NCI-H748 treated with DMSO at 0.1 percent for 48 hours (cell line): ENCODE measurements at regions not wholly inside any gene's neighbourhood (a gene's known extent, or its start where the extent isn't known, plus 50 kb on each side); places are given as distances from the start of the nearest gene placed in this dataset.

ENCODE experiments used
- DNase-seq: peaks from one replicate; lab custom pipeline; 2025; lab: John Stamatoyannopoulos, UW

- DNase-seq: no peak
Observed at GRCh38 chr4:141783770-141784169, 147.4 kb downstream of the IL15 start.

- no peak for DNase-seq
Observed at GRCh38 chr4:141786946-141787345, 150.6 kb downstream of the IL15 start.

- no peak for DNase-seq
Observed at GRCh38 chr4:141788169-141788915, 152.0 kb downstream of the IL15 start.

DNA sequence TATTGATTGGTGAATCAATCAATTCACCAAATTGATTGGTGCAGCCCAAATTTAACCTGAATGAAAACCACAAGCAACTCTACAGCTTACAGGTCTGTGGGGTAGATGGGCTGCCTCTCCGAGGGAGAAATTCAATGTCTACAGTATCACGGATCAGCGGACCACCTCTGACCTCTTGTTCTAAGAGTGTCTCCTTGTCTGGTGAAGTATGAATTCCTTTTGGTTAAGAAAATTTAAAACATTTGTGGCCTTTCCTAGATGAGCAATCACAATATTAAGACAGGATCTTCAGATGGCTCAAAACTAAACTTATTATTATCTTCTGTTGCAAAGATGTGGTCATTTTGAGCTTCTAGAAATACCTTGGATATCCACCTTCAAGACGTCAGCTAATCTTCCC is 153.3 kb downstream of the IL15 start:
- no peak for DNase-seq

- DNase-seq: no peak
Observed at GRCh38 chr4:141792164-141792563, 155.8 kb downstream of the IL15 start.

DNA sequence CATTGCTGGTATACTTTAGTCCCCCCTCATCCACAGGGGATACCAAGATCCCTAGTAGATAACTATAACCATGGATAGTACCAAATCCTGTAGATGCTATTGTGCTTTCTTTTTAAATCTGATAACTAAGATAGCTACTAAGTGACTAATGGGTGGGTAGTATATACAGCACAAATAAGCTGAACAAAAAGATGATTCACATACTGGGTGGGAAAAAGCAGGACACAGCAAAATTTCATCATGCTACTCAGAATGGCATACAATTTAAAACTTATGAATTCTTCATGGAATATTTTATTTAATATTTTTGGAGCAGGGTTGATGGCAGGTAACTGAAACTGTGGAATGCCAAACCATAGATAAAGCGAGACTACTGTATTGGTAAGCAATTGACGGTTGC is 161.6 kb downstream of the IL15 start:
- DNase-seq: no peak

DNA sequence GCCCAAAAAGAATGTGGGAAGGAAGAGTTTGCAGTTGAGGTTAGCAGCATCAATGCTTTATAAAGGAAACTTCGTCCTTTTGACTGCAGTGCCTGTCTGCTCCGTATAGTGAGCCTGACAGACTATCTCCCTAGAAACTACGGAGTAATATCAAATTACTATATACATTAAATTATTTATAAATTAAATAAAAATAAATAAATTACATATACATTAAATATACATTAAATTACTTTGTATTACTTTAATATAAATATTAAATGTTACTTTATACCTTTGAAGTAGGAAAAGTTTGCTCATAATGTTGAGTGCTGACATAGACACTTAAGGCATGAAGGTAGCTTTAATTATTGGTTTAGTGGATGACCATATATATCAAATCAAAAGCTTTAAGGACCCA is 165.2 kb downstream of the IL15 start:
- DNase-seq: no peak

GRCh38 chr4:141802333-141802732 is 165.9 kb downstream of the IL15 start:
- DNase-seq: no peak

GRCh38 chr4:141804836-141805235 is 168.5 kb downstream of the IL15 start:
- no peak for DNase-seq

- no peak for DNase-seq
Observed at GRCh38 chr4:141807103-141807891, 170.9 kb downstream of the IL15 start.

DNA sequence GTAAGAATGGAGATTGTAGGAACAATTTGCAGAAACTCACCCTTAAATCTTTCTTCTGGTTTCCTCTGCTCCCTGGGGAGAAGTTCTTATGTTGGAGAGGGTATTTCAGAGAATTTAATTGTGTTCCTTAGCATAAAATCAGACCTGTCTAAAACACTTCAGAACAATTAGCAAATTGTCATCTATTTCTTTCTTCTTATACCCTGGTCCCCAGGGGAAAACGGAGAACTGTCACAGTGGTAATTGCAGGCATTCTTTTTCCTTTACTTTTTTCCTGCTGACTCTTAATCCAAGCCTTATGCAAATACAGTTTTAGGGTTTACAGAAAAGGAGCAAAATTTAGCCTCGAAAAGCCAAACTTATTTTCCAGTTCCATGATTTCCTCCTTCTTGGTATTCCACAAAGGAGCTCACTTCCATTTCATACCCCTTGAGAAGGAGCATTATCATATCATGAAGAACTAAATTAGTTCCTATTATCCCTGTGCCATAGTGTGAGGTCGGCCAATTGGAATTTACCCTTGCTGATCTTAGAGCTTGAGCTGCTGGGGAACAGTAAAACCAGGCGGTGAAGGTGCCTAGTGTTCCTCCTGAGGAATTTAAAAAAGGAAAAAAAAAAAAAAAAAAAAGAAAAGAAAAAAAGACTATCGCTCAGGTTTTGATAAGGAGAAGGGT is 173.8 kb downstream of the IL15 start:
- DNase-seq: no peak

DNA sequence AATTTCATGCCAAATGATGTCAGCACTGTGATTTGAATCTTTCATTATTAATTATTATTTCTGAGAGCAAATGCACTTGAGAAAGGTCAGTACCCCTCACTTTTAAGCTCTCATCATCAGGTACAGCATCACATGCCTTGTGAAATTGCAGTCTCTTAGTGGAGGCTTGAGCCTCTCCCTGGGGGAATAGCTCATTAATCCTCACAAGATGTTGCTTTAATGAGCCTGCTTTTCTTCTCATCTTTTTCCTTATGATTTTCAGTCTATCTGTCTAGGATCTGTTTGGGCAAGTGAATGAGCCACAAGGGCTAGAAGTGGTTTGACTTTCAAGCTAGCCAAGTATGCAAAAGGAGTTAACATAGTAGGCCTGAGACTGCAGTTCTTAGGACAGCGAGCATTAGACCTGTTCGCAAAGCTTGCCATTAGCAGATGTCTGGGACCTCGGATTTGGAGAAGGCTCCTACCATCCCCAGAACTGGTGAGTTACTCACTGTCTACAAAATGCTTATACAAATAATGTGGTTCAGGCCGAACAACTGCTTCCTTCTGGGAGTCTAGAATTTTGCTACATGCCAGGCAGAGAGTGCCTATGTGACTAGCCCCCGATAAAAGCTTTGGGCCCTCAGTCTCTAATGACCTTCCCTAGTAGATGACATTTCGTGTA is 174.5 kb downstream of the IL15 start:
- no peak for DNase-seq

- DNase-seq: no peak
Observed at GRCh38 chr4:141812158-141812557, 175.8 kb downstream of the IL15 start.

DNA sequence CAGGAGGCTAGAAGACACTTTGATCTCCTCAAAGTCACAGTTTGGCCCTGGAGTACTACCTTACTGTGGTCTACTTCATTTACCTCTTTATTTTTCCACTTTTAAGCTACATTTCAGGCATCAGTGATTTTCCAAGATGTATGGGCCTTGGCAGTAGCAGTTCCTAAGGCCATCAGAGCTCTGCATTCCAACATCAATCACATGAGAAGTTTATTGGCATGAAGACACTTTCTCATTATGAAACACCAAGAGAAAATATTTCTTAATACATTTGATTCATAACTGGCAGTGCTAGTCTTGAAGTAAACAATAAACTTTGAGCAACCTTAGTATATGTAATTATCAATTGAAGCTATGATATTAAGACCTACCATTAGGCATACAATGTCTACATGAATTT is 178.1 kb downstream of the IL15 start:
- no peak for DNase-seq

DNA sequence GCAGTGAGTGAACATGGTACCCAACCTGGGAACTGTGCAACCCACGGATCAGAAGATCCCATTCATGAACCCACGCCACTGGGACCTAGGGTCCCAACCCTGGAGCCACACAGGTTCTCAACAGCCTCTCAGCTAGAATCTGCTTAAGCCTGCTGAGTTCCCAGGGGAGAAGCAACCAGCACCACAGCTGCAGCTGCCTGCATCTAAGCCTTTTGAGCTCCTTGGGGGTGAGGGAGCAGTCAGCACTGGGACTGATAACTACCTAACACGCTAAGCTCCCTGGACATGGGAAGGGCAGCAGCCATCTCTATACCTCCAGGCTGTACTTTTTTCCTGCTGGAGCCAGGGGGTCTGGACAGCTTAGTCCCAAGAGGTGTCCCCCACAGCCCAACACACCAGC is 179.3 kb downstream of the IL15 start:
- DNase-seq: no peak

DNA sequence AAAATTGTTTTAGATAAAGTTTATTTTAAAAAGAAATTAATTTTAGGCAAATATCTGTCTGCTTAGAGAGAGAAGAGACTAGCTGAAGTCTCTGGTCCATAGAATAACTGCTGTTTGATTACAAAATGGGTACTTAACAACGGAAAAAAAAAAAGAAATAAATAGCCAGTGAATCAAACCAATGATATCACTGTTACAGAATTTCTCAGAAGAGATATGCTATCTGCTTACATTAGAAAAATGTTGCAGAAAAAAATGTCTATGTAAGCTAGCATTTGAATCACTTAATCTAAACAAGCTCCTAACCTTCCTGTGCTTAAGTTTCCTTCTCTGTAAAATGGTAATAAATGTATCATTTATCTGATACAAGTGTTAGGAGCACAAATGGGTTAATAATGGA is 189.9 kb downstream of the IL15 start:
- DNase-seq: no peak

GRCh38 chr4:141833209-141833608 is 196.8 kb downstream of the IL15 start:
- DNase-seq: no peak

DNA sequence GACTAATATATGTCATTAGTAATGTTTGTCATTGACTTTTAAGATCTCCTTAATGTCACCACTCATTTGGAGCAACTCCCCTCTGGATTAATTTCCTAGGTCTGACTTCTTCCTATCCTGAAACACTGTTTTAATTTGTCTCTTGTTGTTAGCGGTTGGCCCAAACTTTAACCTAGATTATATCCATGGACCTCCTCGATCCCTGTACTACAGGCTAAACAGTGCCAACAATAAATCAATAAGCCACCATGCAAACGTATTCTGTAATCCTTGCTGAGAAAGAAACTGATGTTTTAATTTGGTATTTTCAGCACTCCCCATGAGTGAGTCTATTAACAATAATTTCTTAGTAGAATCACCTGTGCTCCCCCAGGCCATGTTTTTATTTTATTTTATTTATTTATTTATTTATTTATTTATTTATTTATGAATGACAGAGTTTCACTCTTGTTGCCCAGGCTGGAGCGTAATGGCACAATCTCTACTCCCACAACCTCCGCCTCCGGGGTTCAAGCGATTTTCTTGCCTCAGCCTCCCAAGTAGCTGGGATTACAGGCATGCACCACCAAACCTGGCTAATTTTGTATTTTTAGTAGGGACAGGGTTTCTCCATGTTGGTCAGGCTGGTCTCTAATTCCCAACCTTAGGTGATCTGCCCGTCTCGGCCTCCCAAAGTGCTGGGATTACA is 204.1 kb downstream of the IL15 start:
- DNase-seq: no peak

DNA sequence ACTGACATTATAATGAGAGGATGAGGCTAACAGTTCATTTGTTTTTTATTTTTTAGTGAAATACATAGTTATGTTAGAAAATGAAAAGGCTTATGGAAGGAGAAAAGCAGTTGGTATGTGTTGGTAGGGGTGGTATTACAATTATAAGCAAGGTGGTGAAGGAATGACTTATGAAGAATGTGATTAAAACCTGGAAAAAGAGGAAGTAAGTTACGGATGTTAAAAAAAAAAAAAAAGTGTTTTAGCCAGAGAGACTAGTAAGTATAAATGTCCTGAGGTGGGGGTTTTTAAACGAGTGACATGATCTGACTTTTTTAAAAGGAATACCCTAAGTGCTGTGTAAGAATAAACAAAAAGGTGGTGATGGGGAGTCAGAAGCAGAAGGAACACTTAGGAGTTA is 206.8 kb downstream of the IL15 start:
- no peak for DNase-seq

GRCh38 chr4:141845901-141846300 is 209.5 kb downstream of the IL15 start:
- DNase-seq: no peak

- no peak for DNase-seq
Observed at GRCh38 chr4:141849367-141849766, 213.0 kb downstream of the IL15 start.

- no peak for DNase-seq
Observed at GRCh38 chr4:141849778-141850177, 213.4 kb downstream of the IL15 start.
